ENCODE measurements at regions not wholly inside any gene's neighbourhood (a gene's known extent, or its start where the extent isn't known, plus 50 kb on each side); places are given as distances from the start of the nearest gene placed in this dataset.

- TF ChIP-seq POLR2AphosphoS5 (IDR thresholded peaks at IDR 0.05; ENCODE audit: low read depth, low read length): no peak
- TF ChIP-seq CTCF (IDR thresholded peaks at IDR 0.05 in 2 of 3, conservative IDR thresholded peaks at IDR 0.05 in 1 of 3; ENCODE audit: borderline replicate concordance in 1 of 3, insufficient read depth in 1 of 3, low read depth in 2 of 3, low read length in 2 of 3): no peak
- TF ChIP-seq, protein P1, sequence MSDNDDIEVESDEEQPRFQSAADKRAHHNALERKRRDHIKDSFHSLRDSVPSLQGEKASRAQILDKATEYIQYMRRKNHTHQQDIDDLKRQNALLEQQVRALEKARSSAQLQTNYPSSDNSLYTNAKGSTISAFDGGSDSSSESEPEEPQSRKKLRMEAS (IDR thresholded peaks at IDR 0.05): no peak
- no peak for TF ChIP-seq REST (IDR thresholded peaks at IDR 0.05; ENCODE audit: low read depth)
- TF ChIP-seq SIN3A (IDR thresholded peaks at IDR 0.05; ENCODE audit: low read depth): no peak
- TF ChIP-seq SP1 (IDR thresholded peaks at IDR 0.05; ENCODE audit: low read depth): no peak
- no peak for TF ChIP-seq POLR2A (IDR thresholded peaks at IDR 0.05; ENCODE audit: borderline replicate concordance, extremely low read depth, insufficient read depth, insufficient read length)
- TF ChIP-seq EGR1 (IDR thresholded peaks at IDR 0.05; ENCODE audit: low read depth): no peak
- no peak for TF ChIP-seq CEBPB (IDR thresholded peaks at IDR 0.05; ENCODE audit: low read depth)
- no peak for TF ChIP-seq EZH2 (IDR thresholded peaks at IDR 0.05)
- no peak for TF ChIP-seq JUND (IDR thresholded peaks at IDR 0.05)
- TF ChIP-seq EZH2phosphoT487 (IDR thresholded peaks at IDR 0.05; ENCODE audit: borderline replicate concordance): no peak
- TF ChIP-seq TCF7L2 (IDR thresholded peaks at IDR 0.05; ENCODE audit: borderline replicate concordance, extremely low read depth, insufficient read depth, insufficient read length): no peak
Measured at GRCh38 chr22:47281126-47282106, 519.0 kb downstream of the TBC1D22A start.
